ENCODE measurements at regions not wholly inside any gene's neighbourhood (a gene's known extent, or its start where the extent isn't known, plus 50 kb on each side); places are given as distances from the start of the nearest gene placed in this dataset.

GRCh38 chr7:30212701-30213111 lies 71.7 kb upstream of the ZNRF2 start:
- DNase-seq (ENCODE audit: low spot score) = no peak

DNA sequence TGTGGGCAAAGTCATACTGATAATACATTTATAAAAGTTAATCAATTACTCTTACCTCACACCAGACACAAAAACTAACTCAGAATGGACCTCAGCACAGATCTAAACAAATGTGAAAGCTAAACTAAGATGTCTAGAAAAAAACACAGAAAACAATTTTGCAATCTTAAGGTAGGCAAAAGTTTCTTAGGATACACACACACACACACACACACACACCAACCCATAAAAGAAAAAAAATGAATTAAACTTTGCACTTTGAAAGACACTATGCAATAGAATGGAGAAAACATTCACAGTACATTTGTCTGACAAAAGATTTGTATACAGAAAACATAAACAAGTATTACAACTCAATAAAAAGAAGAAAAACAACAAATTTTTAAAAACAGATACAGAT lies 70.8 kb upstream of the ZNRF2 start:
- DNase-seq (ENCODE audit: low spot score) = no peak

- peak; percentile 15 for DNase-seq (ENCODE audit: low spot score)
Measured at GRCh38 chr7:30214651-30215137, 69.7 kb upstream of the ZNRF2 start.

GRCh38 chr7:30221764-30222163 lies 62.6 kb upstream of the ZNRF2 start:
- DNase-seq (ENCODE audit: low spot score) = no peak

- peak; percentile 34 for DNase-seq (ENCODE audit: low spot score)
Measured at GRCh38 chr7:30222515-30223215, 61.7 kb upstream of the ZNRF2 start.

GRCh38 chr7:30223896-30224295 lies 60.5 kb upstream of the ZNRF2 start:
- peak; percentile 8 for DNase-seq (ENCODE audit: low spot score)

DNA sequence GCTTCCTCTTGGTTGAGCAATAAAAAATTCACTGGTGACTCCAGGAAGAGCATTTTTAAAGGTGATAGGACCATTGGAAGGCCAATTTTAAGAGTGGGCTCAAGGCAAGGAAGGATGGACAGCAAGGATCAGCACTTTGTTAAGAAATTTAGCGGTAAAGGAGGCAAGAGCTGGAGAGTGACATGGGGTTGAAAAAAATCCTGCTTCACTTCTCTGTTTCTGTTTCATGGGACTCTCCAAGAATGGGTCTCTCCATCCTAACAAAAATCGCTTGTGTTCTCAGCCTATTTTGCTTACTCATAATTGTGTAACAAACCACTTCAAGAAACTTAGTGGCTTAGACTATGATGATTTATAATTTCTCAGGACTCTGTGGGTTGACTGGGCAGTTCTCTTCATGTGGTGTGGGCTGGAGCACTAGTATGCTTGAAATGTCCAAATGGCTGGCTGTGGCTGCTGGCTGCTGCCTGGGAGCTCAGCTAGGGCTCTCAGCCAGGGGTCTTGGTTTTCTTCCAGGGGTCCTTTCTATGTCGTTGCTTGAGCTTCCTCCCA lies 59.8 kb upstream of the ZNRF2 start:
- DNase-seq (ENCODE audit: low spot score) = peak; percentile 19

DNA sequence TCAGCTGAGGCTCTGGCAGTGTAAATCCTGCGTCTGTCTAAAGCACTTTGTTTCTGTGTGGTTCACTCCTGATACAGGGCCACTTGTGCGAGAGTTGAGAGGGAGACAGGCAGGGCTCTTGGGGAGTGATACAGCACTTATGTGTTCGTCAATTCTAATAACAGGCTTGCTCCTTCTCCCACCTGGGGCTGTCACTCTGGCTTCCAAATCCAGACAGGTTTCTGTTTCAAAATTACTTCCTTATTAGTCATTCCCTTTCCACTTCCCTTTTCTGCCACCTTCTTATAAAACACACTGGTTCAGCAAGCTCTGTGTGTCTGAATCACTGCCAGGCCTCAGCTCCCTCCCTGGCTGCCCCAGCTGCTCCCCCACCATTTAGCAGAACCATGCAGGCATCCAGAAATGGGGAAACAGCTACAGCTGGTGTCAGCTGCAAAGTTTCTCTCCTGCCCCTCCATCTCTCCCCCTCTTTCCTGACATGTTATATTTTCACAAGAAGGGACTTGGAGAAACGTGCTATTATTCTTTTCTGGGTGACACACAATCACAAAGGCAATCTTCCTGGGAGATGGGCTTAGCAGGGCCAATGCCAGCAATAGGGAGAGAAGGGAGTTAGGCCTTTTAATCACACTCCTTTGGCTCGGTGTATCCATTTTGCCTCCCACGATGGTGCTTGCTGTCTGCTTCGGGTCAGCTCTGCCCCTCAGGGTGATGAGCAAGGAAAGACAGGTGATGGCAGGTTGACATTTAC lies 58.4 kb upstream of the ZNRF2 start:
- peak; percentile 39 for DNase-seq (ENCODE audit: low spot score)

- no peak for DNase-seq (ENCODE audit: low spot score)
Measured at GRCh38 chr7:30226614-30227268, 57.7 kb upstream of the ZNRF2 start.

DNA sequence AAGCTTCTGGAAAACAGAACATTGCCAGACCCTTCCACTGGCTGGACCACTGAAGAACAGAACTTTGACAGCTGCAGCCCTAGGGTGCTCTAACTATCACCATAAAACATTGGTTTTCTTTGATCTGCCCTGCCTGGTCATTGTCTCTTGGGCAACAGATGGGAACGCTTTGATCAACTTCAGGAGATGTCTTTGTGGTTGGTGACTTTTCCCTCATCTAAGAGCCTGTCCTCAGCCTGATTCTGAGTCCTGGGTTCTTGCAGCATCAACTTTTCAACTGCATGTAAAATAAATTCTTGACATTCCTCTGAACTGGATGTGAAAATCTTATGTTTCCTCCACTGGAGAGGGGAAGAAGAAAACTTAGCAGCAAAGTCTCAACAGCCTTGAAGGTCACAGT lies 53.1 kb upstream of the ZNRF2 start:
- no peak for DNase-seq (ENCODE audit: low spot score)

- DNase-seq (ENCODE audit: low spot score) = no peak
Measured at GRCh38 chr7:30232391-30232790, 52.0 kb upstream of the ZNRF2 start.

Data from ecto neural progenitor cell (in vitro differentiated cells).